ENCODE measurements at regions not wholly inside any gene's neighbourhood (a gene's known extent, or its start where the extent isn't known, plus 50 kb on each side); places are given as distances from the start of the nearest gene placed in this dataset.
"Not testable (repeated sequence)": the region's sequence is repeated elsewhere in the genome, so short reads cannot be mapped to it uniquely, and the experiment has no call there.

DNA sequence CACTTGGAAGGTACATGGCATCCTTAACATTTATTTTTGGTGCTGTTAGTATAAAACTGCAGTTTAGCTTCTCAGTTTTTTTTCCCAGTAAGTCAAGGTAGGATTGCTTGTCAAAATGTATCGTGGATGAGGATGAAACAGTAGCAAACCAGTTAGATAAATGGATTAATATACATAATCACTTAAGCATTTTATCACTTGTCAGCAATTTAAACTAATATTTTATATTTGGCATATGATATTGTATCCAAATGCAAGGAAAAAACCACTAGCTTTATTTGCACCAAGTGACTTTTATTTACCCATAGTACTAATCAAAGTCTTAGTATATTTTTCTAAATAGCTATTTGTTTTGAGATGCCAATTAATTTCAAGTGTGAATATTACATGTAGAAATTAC, 137.7 kb upstream of the XIRP2 start:
- dilution Hi-C loops (cut with MboI; ENCODE audit: extremely low pct_ligation_motif_present, low sequenced_read_pairs) = no loop called here
- Histone ChIP-seq H3K36me3 (ENCODE audit: control insufficient read depth in 2 of 2, extremely low read depth in 1 of 2, insufficient read depth in 2 of 2, low read length in 2 of 2) (no peaks in the 10 kb centered on the region), H3K4me3 (replicated peaks in 1 of 3; ENCODE audit: insufficient read depth in 1 of 3, low read depth in 1 of 3, low read length in 3 of 3) (no peak overlapping the region), H3K9ac (replicated peaks; ENCODE audit: extremely low read depth, insufficient read depth, low read length) (no peak overlapping the region), H4K20me1 (replicated peaks; ENCODE audit: control insufficient read depth, extremely low read depth, insufficient read depth, low read length) (no peaks in the 10 kb centered on the region), H3K9me3 (replicated peaks; ENCODE audit: control insufficient read depth, insufficient read depth, low read length) (no peaks in the 10 kb centered on the region), H3K79me2 (ENCODE audit: control insufficient read depth, insufficient read depth, low read length) (no peaks in the 10 kb centered on the region), H3K4me1 (ENCODE audit: control insufficient read depth, extremely low read depth, insufficient read depth, low read length) (no peaks in the 10 kb centered on the region), H3K27me3 (ENCODE audit: control insufficient read depth in 2 of 2, insufficient read depth in 2 of 2, low read length in 2 of 2) (no peaks in the 10 kb centered on the region), H3K27ac (ENCODE audit: insufficient read depth, low read depth, low read length) (no peak overlapping the region), H2AFZ (ENCODE audit: low read depth, low read length) (no peak overlapping the region), H3K4me2 (ENCODE audit: insufficient read depth, low read length) (no peak overlapping the region), H3K9me1 (replicated peaks; ENCODE audit: control insufficient read depth, extremely low read depth, insufficient read depth, low read length) (no peaks in the 10 kb centered on the region)
- TF ChIP-seq, protein P1, sequence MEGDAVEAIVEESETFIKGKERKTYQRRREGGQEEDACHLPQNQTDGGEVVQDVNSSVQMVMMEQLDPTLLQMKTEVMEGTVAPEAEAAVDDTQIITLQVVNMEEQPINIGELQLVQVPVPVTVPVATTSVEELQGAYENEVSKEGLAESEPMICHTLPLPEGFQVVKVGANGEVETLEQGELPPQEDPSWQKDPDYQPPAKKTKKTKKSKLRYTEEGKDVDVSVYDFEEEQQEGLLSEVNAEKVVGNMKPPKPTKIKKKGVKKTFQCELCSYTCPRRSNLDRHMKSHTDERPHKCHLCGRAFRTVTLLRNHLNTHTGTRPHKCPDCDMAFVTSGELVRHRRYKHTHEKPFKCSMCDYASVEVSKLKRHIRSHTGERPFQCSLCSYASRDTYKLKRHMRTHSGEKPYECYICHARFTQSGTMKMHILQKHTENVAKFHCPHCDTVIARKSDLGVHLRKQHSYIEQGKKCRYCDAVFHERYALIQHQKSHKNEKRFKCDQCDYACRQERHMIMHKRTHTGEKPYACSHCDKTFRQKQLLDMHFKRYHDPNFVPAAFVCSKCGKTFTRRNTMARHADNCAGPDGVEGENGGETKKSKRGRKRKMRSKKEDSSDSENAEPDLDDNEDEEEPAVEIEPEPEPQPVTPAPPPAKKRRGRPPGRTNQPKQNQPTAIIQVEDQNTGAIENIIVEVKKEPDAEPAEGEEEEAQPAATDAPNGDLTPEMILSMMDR (IDR thresholded peaks at IDR 0.05; ENCODE audit: extremely low read depth in 1 of 2, insufficient read depth in 1 of 2, low read depth in 1 of 2, low read length in 2 of 2) = no peak
- TF ChIP-seq MYC (IDR thresholded peaks at IDR 0.05; ENCODE audit: low read depth, low read length) = no peak
- no peak for TF ChIP-seq JUN (IDR thresholded peaks at IDR 0.05; ENCODE audit: borderline replicate concordance, insufficient read depth, insufficient read length, low read depth)
- no peak for TF ChIP-seq FOS (IDR thresholded peaks at IDR 0.05; ENCODE audit: borderline replicate concordance, insufficient read depth, low read length)
- TF ChIP-seq, protein P2, sequence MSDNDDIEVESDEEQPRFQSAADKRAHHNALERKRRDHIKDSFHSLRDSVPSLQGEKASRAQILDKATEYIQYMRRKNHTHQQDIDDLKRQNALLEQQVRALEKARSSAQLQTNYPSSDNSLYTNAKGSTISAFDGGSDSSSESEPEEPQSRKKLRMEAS (IDR thresholded peaks at IDR 0.05; ENCODE audit: insufficient read depth, insufficient read length) = no peak
- no peak for TF ChIP-seq GATA2 (IDR thresholded peaks at IDR 0.05; ENCODE audit: insufficient read depth, insufficient read length, low read depth, low read length)
- no peak for TF ChIP-seq POLR2AphosphoS5 (IDR thresholded peaks at IDR 0.05; ENCODE audit: insufficient read depth, low read depth, low read length)
- TF ChIP-seq EZH2 (IDR thresholded peaks at IDR 0.05; ENCODE audit: borderline replicate concordance, low read depth, low read length, severe bottlenecking) = no peak
- TF ChIP-seq POLR2A (IDR thresholded peaks at IDR 0.05; ENCODE audit: low read depth, low read length) = no peak
- BruUV-seq (replicated peaks) = no TSS peak
- FAIRE-seq (no peak), DNase-seq (ENCODE audit: low read depth, low spot score) (no peak)
- POLR2A ChIA-PET = no interaction called here
- intact Hi-C loops (cut with micrococcal nuclease) = no loop called here
- CTCF ChIA-PET = no interaction called here

DNA sequence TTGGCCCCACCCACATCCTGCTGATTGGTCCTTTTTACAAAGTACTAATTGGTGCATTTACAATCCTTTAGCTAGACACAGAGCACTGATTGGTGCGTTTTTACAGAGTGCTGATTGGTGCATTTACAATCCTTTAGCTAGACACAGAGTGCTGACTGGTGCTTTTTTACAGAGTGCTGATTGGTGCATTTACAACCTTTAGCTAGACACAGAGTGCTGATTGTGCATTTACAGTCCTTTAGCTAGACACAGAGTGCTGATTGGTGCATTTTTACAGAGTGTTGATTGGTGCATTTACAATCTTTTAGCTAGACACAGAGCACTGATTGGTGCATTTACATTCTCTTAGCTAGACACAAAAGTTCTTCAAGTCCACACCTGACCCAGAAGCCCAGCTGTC, 144.2 kb upstream of the XIRP2 start:
- H3K27me3 ChIP-seq (ENCODE audit: control insufficient read depth in 2 of 2, insufficient read depth in 2 of 2, low read length in 2 of 2); H4K20me1 ChIP-seq (replicated peaks; ENCODE audit: control insufficient read depth, extremely low read depth, insufficient read depth, low read length); dilution Hi-C loops (cut with MboI; ENCODE audit: extremely low pct_ligation_motif_present, low sequenced_read_pairs); intact Hi-C loops (cut with micrococcal nuclease); H3K9ac ChIP-seq (replicated peaks; ENCODE audit: extremely low read depth, insufficient read depth, low read length); FAIRE-seq; H3K4me3 ChIP-seq (replicated peaks in 1 of 3; ENCODE audit: insufficient read depth in 1 of 3, low read depth in 1 of 3, low read length in 3 of 3); H3K9me3 ChIP-seq (replicated peaks; ENCODE audit: control insufficient read depth, insufficient read depth, low read length); H3K79me2 ChIP-seq (ENCODE audit: control insufficient read depth, insufficient read depth, low read length); H3K9me1 ChIP-seq (replicated peaks; ENCODE audit: control insufficient read depth, extremely low read depth, insufficient read depth, low read length); DNase-seq (ENCODE audit: low read depth, low spot score); H2AFZ ChIP-seq (ENCODE audit: low read depth, low read length); BruUV-seq (replicated peaks); CTCF ChIA-PET; H3K27ac ChIP-seq (ENCODE audit: insufficient read depth, low read depth, low read length); H3K4me2 ChIP-seq (ENCODE audit: insufficient read depth, low read length); POLR2A ChIA-PET; H3K4me1 ChIP-seq (ENCODE audit: control insufficient read depth, extremely low read depth, insufficient read depth, low read length); H3K36me3 ChIP-seq (ENCODE audit: control insufficient read depth in 2 of 2, extremely low read depth in 1 of 2, insufficient read depth in 2 of 2, low read length in 2 of 2): not testable (repeated sequence)

DNA sequence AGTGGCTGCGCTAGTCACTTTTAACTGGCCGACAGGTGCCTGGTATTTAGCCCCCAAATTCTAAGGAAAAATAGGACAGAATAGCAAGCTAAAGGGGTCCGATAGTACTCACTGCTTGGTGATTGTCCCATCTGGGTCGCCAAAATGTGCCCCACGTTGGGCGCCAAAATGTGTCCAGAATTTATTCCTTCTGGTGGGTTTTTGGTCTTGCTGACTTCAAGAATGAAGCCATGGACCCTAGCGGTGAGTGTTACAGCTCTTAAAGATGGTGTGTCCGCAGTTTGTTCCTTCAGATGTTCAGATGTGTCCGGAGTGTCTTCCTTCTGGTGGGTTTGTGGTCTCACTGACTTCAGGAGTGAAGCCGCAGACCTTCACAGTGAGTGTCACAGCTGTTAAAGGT, 144.8 kb upstream of the XIRP2 start:
- BruUV-seq (replicated peaks); H3K4me3 ChIP-seq (replicated peaks in 1 of 3; ENCODE audit: insufficient read depth in 1 of 3, low read depth in 1 of 3, low read length in 3 of 3); CTCF ChIA-PET: not testable (repeated sequence)

More for the DNA sequence above, 144.8 kb upstream of the XIRP2 start:
- H3K9me3 ChIP-seq (replicated peaks; ENCODE audit: control insufficient read depth, insufficient read depth, low read length); dilution Hi-C loops (cut with MboI; ENCODE audit: extremely low pct_ligation_motif_present, low sequenced_read_pairs); H3K4me2 ChIP-seq (ENCODE audit: insufficient read depth, low read length); H3K9me1 ChIP-seq (replicated peaks; ENCODE audit: control insufficient read depth, extremely low read depth, insufficient read depth, low read length); intact Hi-C loops (cut with micrococcal nuclease); H3K79me2 ChIP-seq (ENCODE audit: control insufficient read depth, insufficient read depth, low read length); POLR2A ChIA-PET; H3K9ac ChIP-seq (replicated peaks; ENCODE audit: extremely low read depth, insufficient read depth, low read length); H2AFZ ChIP-seq (ENCODE audit: low read depth, low read length); H3K27me3 ChIP-seq (ENCODE audit: control insufficient read depth in 2 of 2, insufficient read depth in 2 of 2, low read length in 2 of 2); H4K20me1 ChIP-seq (replicated peaks; ENCODE audit: control insufficient read depth, extremely low read depth, insufficient read depth, low read length); H3K36me3 ChIP-seq (ENCODE audit: control insufficient read depth in 2 of 2, extremely low read depth in 1 of 2, insufficient read depth in 2 of 2, low read length in 2 of 2); H3K27ac ChIP-seq (ENCODE audit: insufficient read depth, low read depth, low read length); DNase-seq (ENCODE audit: low read depth, low spot score); FAIRE-seq; H3K4me1 ChIP-seq (ENCODE audit: control insufficient read depth, extremely low read depth, insufficient read depth, low read length): not testable (repeated sequence)
